Upper lobe of left lung (tissue), 4 donors: ENCODE measurements at regions not wholly inside any gene's neighbourhood (a gene's known extent, or its start where the extent isn't known, plus 50 kb on each side); places are given as distances from the start of the nearest gene placed in this dataset.

Source experiments
- POLR2AphosphoS5 ChIP-seq, 2 donors: sonication (generic); formaldehyde crosslinking; IDR thresholded peaks; one replicate each; pipeline ENCODE4 v1.5.1; 2017; ENCODE audit warnings: antibody characterized with exemption in 2 of 2
- TF ChIP-seq, protein P1 (sequence below), 6 experiments: fragments of 450-650 bp in 4 of 6; fragments of 200-600 bp in 2 of 6; sonication (generic) in 2 of 6; IDR thresholded peaks; one replicate each; pipeline ENCODE4 v1.5.1; 2016 to 2019; ENCODE audit warnings: antibody characterized with exemption in 6 of 6

DNA sequence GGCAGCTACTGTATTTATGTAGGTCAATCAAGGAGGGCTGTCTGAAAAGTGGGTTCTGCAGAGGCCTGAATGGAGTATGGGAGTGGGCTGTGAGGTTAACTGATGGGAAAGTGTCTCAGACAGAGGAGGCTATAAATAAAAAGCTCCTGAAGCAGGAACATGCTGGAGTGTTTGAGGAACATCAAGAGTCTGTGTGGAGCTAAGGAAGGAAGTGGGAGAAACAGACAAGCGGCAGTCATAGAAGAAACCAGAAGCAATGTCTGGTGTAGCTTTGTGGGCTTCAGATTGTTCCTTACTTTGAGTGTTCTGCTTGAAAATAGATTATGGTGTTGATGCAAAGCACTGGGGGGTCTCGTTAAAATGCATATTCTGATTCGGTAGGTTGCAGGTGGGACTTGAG lies 101.5 kb upstream of the OGFRL1 start:
- TF ChIP-seq, protein P1, sequence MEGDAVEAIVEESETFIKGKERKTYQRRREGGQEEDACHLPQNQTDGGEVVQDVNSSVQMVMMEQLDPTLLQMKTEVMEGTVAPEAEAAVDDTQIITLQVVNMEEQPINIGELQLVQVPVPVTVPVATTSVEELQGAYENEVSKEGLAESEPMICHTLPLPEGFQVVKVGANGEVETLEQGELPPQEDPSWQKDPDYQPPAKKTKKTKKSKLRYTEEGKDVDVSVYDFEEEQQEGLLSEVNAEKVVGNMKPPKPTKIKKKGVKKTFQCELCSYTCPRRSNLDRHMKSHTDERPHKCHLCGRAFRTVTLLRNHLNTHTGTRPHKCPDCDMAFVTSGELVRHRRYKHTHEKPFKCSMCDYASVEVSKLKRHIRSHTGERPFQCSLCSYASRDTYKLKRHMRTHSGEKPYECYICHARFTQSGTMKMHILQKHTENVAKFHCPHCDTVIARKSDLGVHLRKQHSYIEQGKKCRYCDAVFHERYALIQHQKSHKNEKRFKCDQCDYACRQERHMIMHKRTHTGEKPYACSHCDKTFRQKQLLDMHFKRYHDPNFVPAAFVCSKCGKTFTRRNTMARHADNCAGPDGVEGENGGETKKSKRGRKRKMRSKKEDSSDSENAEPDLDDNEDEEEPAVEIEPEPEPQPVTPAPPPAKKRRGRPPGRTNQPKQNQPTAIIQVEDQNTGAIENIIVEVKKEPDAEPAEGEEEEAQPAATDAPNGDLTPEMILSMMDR (IDR thresholded peaks at IDR 0.05): no peak
- TF ChIP-seq POLR2AphosphoS5 (IDR thresholded peaks at IDR 0.05): no peak
